ENCODE measurements at regions not wholly inside any gene's neighbourhood (a gene's known extent, or its start where the extent isn't known, plus 50 kb on each side); places are given as distances from the start of the nearest gene placed in this dataset.

DNA sequence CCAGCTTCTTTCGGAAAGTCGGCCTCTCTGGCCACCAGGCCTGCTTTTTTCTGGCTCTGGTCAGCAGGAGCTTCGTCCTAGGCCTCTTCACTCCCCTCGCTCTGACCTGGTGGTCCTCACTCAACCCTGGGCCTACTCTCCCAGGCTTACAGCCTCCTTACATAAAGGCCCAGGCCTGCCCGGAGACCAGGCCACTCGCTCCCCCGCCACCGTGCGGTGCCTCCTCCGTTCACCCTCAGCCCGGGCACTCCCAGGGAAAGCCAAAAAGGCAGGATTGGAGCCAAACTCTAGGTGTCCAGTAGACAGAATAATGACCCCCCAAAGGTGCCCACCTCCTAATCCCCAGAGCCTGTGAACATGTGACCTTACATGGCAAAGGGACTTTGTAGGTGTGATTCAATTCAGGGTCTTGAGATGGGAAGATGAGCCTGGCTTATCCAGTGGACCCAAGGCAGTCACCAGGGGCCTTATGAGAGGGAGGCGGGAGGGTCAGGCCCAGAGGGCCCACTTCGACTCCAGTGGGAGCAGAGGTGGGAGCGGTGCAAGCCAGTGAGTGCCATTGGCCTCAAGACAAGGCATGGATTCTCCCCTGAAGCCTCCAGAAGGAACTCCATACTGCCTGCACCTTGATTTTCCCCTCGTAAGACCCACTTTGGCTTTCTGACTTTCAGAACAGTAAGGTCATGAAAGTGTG is 118.6 kb upstream of the PTPN1 start:
- no peak overlapping the region for H2AFZ ChIP-seq (ENCODE audit: low read length)
- H3K4me3 ChIP-seq (ENCODE audit: low read length): no peak overlapping the region
- H3K79me2 ChIP-seq (ENCODE audit: low read length): no peaks in the 10 kb centered on the region
- no peaks in the 10 kb centered on the region for H3K9me2 ChIP-seq (replicated peaks; ENCODE audit: insufficient read depth, low read length)
- H4K20me1 ChIP-seq (ENCODE audit: insufficient read depth, low read length): no peaks in the 10 kb centered on the region
- no peaks in the 10 kb centered on the region for H3K9me3 ChIP-seq (replicated peaks; ENCODE audit: insufficient read depth, low read length)
- no peaks in the 10 kb centered on the region for H3K36me3 ChIP-seq (replicated peaks; ENCODE audit: insufficient read depth, low read length)
- peaks cover 52% of the 10 kb centered on the region for H3K27me3 ChIP-seq (replicated peaks; ENCODE audit: insufficient read depth, low read length)
- no peak overlapping the region for H3K27ac ChIP-seq (ENCODE audit: low read length)
- TF ChIP-seq EZH2 (optimal IDR thresholded peaks at IDR 0.05; ENCODE audit: low read depth, low read length) (no peak), EZH2phosphoT487 (IDR thresholded peaks at IDR 0.05; ENCODE audit: low read length) (no peak)
- TF ChIP-seq, protein P1, sequence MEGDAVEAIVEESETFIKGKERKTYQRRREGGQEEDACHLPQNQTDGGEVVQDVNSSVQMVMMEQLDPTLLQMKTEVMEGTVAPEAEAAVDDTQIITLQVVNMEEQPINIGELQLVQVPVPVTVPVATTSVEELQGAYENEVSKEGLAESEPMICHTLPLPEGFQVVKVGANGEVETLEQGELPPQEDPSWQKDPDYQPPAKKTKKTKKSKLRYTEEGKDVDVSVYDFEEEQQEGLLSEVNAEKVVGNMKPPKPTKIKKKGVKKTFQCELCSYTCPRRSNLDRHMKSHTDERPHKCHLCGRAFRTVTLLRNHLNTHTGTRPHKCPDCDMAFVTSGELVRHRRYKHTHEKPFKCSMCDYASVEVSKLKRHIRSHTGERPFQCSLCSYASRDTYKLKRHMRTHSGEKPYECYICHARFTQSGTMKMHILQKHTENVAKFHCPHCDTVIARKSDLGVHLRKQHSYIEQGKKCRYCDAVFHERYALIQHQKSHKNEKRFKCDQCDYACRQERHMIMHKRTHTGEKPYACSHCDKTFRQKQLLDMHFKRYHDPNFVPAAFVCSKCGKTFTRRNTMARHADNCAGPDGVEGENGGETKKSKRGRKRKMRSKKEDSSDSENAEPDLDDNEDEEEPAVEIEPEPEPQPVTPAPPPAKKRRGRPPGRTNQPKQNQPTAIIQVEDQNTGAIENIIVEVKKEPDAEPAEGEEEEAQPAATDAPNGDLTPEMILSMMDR (IDR thresholded peaks at IDR 0.05; ENCODE audit: low read length): no peak
- H3K4me1 ChIP-seq (ENCODE audit: low read length): no peaks in the 10 kb centered on the region
- no peaks in the 10 kb centered on the region for H3F3A ChIP-seq (ENCODE audit: insufficient read depth, low read length)
- no peak for DNase-seq
- no peak overlapping the region for H3K9ac ChIP-seq (ENCODE audit: low read length)
- H3K4me2 ChIP-seq (ENCODE audit: low read depth, low read length): no peak overlapping the region

DNA sequence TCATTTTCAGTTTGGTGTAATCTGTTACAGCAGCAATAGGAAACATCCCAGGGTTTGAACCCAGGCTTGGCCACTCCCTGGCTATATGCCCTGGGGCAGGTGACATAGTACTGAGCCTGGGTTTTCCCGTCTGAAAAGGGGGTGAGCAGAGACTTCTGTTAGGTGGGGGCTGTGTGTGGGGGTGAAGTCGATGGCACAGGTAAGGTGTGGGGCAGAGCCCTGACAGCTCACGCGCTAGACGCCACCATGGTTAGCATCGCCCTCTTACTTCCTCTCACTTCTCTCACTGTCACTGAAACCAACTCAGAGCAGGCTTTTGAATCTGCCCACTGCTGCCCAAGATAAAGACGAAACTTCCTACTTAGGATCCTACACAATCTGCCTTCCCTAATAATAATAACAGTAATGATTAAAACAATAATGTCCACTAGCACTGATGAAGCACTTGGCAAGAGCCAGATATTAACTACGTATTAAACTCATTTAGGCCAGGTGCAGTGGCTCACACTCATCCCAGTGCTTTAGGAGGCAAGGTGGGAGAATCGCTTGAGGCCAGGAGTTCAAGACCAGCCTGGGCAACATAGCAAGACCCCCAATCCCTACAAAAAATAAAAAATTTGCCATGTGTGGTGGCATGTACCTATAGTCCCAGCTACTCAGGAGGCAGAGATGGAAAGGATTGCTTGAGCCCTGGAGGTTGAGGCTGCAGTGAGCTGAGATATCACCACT is 117.9 kb upstream of the PTPN1 start:
- H3K4me1 ChIP-seq (ENCODE audit: low read length): no peaks in the 10 kb centered on the region
- TF ChIP-seq, protein P1 (IDR thresholded peaks at IDR 0.05; ENCODE audit: low read length): no peak
- no peak for TF ChIP-seq EZH2 (optimal IDR thresholded peaks at IDR 0.05; ENCODE audit: low read depth, low read length)
- no peak for TF ChIP-seq EZH2phosphoT487 (IDR thresholded peaks at IDR 0.05; ENCODE audit: low read length)
- H2AFZ ChIP-seq (ENCODE audit: low read length): no peak overlapping the region
- peaks cover 49% of the 10 kb centered on the region for H3K27me3 ChIP-seq (replicated peaks; ENCODE audit: insufficient read depth, low read length)
- H3K9me2 ChIP-seq (replicated peaks; ENCODE audit: insufficient read depth, low read length): no peaks in the 10 kb centered on the region
- no peak overlapping the region for H3K27ac ChIP-seq (ENCODE audit: low read length)
- no peaks in the 10 kb centered on the region for H3K79me2 ChIP-seq (ENCODE audit: low read length)
- no peak overlapping the region for H3K4me3 ChIP-seq (ENCODE audit: low read length)
- no peaks in the 10 kb centered on the region for H3K9me3 ChIP-seq (replicated peaks; ENCODE audit: insufficient read depth, low read length)
- DNase-seq: no peak
- no peaks in the 10 kb centered on the region for H3K36me3 ChIP-seq (replicated peaks; ENCODE audit: insufficient read depth, low read length)
- H3F3A ChIP-seq (ENCODE audit: insufficient read depth, low read length): no peaks in the 10 kb centered on the region
- H4K20me1 ChIP-seq (ENCODE audit: insufficient read depth, low read length): no peaks in the 10 kb centered on the region
- no peak overlapping the region for H3K9ac ChIP-seq (ENCODE audit: low read length)
- no peak overlapping the region for H3K4me2 ChIP-seq (ENCODE audit: low read depth, low read length)

DNA sequence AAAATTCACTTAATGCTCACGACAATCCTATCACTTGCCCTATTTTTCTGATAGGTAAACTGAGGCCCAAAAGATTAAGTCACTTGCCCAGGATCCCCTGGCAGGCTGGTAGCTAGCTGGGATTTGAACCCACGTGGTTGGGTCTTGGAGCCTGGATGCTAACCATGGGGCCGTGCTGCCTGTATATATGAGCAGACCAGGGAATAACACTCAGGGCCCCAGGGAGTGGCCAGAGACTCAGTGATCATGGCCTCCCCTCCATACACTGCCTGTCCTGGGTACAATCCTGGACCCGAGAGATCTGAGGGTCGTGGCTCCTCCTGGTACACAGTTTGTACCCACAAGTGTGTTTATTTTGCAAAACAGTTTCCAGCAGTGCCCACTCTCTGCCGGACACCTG is 116.9 kb upstream of the PTPN1 start:
- no peaks in the 10 kb centered on the region for H3F3A ChIP-seq (ENCODE audit: insufficient read depth, low read length)

More for the DNA sequence above, 116.9 kb upstream of the PTPN1 start:
- Histone ChIP-seq H3K4me3 (ENCODE audit: low read length) (no peak overlapping the region), H3K27ac (ENCODE audit: low read length) (no peak overlapping the region), H3K4me2 (ENCODE audit: low read depth, low read length) (no peak overlapping the region), H3K36me3 (replicated peaks; ENCODE audit: insufficient read depth, low read length) (no peaks in the 10 kb centered on the region), H3K4me1 (ENCODE audit: low read length) (no peaks in the 10 kb centered on the region), H2AFZ (ENCODE audit: low read length) (no peak overlapping the region), H4K20me1 (ENCODE audit: insufficient read depth, low read length) (no peaks in the 10 kb centered on the region), H3K9me3 (replicated peaks; ENCODE audit: insufficient read depth, low read length) (no peaks in the 10 kb centered on the region), H3K9ac (ENCODE audit: low read length) (no peak overlapping the region), H3K27me3 (replicated peaks; ENCODE audit: insufficient read depth, low read length) (peaks cover 46% of the 10 kb centered on the region), H3K9me2 (replicated peaks; ENCODE audit: insufficient read depth, low read length) (no peaks in the 10 kb centered on the region), H3K79me2 (ENCODE audit: low read length) (no peaks in the 10 kb centered on the region)
- DNase-seq: no peak
- TF ChIP-seq EZH2phosphoT487 (IDR thresholded peaks at IDR 0.05; ENCODE audit: low read length) (no peak), EZH2 (optimal IDR thresholded peaks at IDR 0.05; ENCODE audit: low read depth, low read length) (no peak)
- TF ChIP-seq, protein P1 (IDR thresholded peaks at IDR 0.05; ENCODE audit: low read length): no peak
